Adipocyte (in vitro differentiated cells): ENCODE measurements at regions not wholly inside any gene's neighbourhood (a gene's known extent, or its start where the extent isn't known, plus 50 kb on each side); places are given as distances from the start of the nearest gene placed in this dataset.
"Not testable (repeated sequence)": the region's sequence is repeated elsewhere in the genome, so short reads cannot be mapped to it uniquely, and the experiment has no call there.

Experiments
- DNase-seq: peaks from one replicate; pipeline ENCODE4 v3.0.0-alpha.2; 2015; ENCODE audit warnings: low read depth
- H3K27me3 ChIP-seq: replicated peaks from 2 replicates; pipeline ENCODE4 v1.7.0; 2013; ENCODE audit warnings: mild to moderate bottlenecking, low read length, moderate library complexity; ENCODE audit not compliant: control insufficient read depth, insufficient read depth
- H3K36me3 ChIP-seq: 2 replicates; pipeline ENCODE4 v1.7.0; 2013; ENCODE audit warnings: low read length, mild to moderate bottlenecking, moderate library complexity; ENCODE audit not compliant: control insufficient read depth, insufficient read depth, severe bottlenecking
- H3K4me1 ChIP-seq: 2 replicates; pipeline ENCODE4 v1.7.0; 2013; ENCODE audit warnings: mild to moderate bottlenecking, low read length, moderate library complexity; ENCODE audit not compliant: control insufficient read depth, insufficient read depth
- H3K4me3 ChIP-seq: 2 replicates; pipeline ENCODE4 v1.7.0; 2013; ENCODE audit warnings: mild to moderate bottlenecking, low read length, moderate library complexity
- H3K9ac ChIP-seq: 2 replicates; pipeline ENCODE4 v1.7.0; 2013; ENCODE audit warnings: mild to moderate bottlenecking, low read length, moderate library complexity
- H3K9me3 ChIP-seq: 2 replicates; pipeline ENCODE4 v1.7.0; 2013; ENCODE audit warnings: mild to moderate bottlenecking, low read length, moderate library complexity; ENCODE audit not compliant: control insufficient read depth

DNA sequence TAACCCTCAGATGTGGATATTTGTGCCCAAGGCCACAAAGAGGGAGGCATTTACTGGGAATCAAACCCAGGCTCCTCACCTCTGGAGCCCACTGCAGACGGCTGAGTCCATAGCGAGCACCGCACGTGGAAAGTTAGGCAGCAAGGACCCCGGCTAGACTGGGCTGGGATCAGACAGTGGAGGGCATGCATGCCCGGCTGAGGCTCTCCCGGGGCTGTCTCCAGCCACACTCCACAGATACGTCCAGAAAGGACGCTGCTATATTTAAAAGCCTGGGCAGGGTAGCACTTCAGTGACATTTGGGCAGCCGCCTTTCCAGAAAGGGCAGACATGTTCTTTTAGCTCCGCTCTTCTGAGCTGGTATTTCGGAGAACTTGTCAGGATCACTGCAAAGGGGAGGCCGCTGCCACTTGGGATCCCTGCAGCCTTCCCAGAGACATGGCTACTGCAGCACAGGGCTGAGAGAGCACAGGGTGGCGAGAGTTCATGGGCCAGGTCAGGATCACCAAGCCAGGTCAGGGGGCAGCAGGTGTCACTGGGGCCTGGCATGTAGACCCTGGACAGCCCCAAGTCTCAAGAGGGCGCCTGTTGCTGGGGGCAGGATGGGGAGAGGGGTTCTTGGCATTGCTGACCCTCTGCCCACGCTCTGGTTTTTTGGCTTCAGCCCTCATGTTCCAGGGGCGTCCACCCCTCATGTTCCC is 121.7 kb downstream of the PHETA1 start:
- peaks cover 24% of the 10 kb centered on the region for H3K27me3 ChIP-seq
- no peaks in the 10 kb centered on the region for H3K36me3 ChIP-seq
- H3K9me3 ChIP-seq: peaks cover 16% of the 10 kb centered on the region
- H3K9ac ChIP-seq: no peak overlapping the region
- no peak overlapping the region for H3K4me3 ChIP-seq
- no peak for DNase-seq
- no peaks in the 10 kb centered on the region for H3K4me1 ChIP-seq

DNA sequence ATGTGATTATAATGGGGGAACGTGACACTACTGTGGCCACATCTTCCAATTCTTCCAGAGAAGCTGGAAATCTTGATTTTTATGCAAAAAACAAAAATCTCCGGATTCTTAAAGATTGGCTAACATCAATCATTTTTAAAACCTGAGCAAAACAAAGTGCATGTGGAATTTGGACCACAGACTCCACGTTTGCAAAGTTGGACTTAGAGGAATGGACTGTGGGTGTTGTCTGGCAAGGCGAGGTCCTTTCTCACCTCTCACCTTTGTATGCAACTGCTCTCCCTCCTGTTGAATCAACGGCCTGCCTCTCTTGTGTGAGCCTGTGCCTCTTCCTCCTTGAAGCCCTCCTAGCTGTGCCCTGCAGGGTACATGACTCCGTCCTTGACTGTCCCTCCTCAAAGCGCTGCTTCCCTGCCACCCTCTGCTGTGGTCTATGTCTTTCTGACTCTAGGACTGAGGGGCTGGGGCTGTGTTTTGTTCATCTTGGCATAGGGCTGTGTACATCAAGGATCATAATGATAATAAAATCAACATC is 122.4 kb downstream of the PHETA1 start:
- peaks cover 22% of the 10 kb centered on the region for H3K27me3 ChIP-seq
- H3K4me3 ChIP-seq: no peak overlapping the region
- no peak overlapping the region for H3K9ac ChIP-seq
- H3K4me1 ChIP-seq: no peaks in the 10 kb centered on the region
- DNase-seq: no peak
- no peaks in the 10 kb centered on the region for H3K36me3 ChIP-seq
- peaks cover 17% of the 10 kb centered on the region for H3K9me3 ChIP-seq

DNA sequence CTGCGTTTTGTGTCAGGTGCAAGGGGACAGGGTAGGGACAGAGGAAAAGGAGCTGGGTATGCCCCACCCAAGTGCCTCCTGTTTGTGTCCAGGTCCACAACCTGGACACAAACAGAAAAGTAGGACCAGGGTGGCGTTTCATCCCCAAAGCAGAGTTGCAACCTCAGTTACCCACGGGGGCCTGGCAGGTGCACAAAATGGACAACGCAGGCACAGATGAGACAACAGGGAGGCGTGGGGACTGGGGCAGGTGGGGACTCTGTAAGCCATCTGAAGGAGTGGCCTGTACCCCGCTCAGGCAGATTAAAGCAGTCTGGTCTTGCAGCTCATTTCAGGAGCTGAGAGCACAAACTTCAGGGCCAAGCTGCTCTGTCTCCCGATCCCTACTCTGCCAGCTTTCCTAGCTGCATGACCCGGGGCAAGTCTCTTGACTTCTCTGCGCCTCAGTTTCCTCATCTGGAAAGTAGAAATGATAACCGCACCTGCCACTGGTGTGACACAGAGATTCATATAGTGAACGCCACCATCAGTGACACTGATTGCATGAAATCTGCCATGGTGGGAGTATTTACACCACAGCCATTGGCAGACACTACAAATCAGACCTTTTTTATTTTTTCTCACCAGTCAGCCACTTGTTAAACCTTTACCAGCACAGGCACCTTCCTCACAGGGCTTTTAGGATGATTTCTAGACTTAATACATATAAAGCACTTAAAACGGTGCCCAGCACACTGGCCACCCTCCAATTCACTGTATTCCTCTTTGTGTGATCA is 123.0 kb downstream of the PHETA1 start:
- Histone ChIP-seq H3K36me3 (no peaks in the 10 kb centered on the region), H3K9me3 (peaks cover 23% of the 10 kb centered on the region)

DNA sequence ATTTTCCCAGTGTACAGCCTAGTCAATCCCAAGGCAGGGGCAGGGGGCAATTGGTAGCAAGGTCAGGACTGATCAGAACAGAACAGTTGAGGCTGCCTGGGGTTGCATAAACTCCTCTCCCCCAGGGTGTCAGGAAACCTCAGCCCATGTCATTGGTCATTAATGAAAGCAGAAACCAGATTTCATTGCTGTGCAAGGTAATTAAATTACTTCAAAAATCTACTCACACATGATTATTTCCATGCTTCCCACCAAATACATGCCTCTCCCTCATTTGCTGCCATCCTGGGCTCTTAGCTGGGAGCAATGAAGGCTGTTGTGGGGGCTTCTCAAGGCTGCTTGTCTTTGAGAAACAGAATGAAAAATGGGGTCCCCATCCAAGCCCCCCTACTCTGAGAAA is 124.2 kb downstream of the PHETA1 start:
- H3K4me3 ChIP-seq: no peak overlapping the region
- H3K9ac ChIP-seq: no peak overlapping the region
- DNase-seq: no peak
- H3K9me3 ChIP-seq: peaks cover 23% of the 10 kb centered on the region
- no peaks in the 10 kb centered on the region for H3K4me1 ChIP-seq
- H3K27me3 ChIP-seq: peaks cover 26% of the 10 kb centered on the region
- no peaks in the 10 kb centered on the region for H3K36me3 ChIP-seq

More for the DNA sequence above, 123.0 kb downstream of the PHETA1 start:
- Histone ChIP-seq H3K9ac (no peak overlapping the region), H3K4me3 (no peak overlapping the region), H3K27me3 (peaks cover 21% of the 10 kb centered on the region), H3K4me1 (no peaks in the 10 kb centered on the region)
- DNase-seq: no peak

DNA sequence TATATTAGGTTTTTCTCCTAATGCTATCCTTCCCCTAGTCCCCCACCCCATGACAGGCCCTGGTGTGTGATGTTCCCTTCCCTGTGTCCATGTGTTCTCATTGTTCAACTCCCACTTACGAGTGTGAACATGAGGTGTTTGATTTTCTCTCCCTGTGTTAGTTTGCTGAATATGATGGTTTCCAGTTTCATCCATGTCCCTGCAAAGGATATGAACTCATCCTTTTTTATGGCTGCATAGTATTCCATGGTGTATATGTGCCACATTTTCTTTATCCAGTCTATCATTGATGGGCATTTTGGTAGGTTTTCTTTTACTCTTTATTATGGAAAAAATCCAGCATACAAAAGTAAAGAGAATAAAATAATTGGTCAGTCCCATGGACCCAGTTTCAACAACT is 126.1 kb downstream of the PHETA1 start:
- not testable (repeated sequence) for H3K4me3 ChIP-seq, H3K9ac ChIP-seq, DNase-seq, H3K4me1 ChIP-seq, H3K36me3 ChIP-seq
- Histone ChIP-seq H3K9me3 (peaks cover 23% of the 10 kb centered on the region), H3K27me3 (peaks cover 38% of the 10 kb centered on the region)

DNA sequence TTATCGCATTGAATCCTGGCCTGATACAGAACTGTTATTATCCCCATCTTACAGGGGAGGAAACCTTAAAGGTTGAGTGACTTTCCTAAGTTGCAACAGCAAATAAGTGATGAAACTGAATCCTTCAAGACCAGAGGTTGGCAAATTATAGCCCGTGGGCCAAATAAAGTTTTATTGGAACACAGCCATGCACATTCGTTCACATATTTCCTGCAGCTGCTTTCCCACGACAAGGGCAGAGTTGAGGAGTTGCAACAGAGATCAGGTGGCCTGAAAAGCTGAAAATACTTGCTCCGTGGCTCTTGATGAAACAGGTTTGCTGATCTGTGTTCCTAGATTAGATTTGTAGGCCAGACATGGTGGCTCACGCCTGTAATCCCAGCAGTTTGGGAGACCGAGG is 126.7 kb downstream of the PHETA1 start:
- Histone ChIP-seq H3K9ac (no peak overlapping the region), H3K27me3 (peaks cover 41% of the 10 kb centered on the region), H3K4me1 (no peaks in the 10 kb centered on the region), H3K4me3 (no peak overlapping the region), H3K36me3 (no peaks in the 10 kb centered on the region), H3K9me3 (peaks cover 23% of the 10 kb centered on the region)
- no peak for DNase-seq

DNA sequence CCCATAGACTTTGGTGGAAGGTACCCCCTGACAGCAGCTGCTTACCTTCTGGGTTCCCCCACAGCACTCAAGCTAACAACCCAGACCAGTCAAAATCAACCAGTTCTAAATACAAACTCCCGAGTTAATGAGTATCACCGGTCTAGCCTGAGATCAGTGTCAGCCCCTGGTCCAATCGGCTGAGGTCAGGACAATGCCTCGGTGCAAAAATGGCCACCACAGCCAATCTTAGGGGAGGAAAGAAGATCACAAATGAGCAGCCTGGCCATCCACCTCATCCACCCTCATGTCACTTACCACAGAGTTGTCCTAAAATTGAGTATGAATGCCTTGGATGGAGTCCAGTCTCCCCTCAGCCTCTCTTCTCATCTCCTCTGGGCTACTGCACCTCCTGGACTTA is 128.5 kb downstream of the PHETA1 start:
- no peak overlapping the region for H3K4me3 ChIP-seq
- H3K27me3 ChIP-seq: peaks cover 33% of the 10 kb centered on the region
- no peaks in the 10 kb centered on the region for H3K36me3 ChIP-seq
- no peak for DNase-seq
- no peaks in the 10 kb centered on the region for H3K4me1 ChIP-seq
- no peak overlapping the region for H3K9ac ChIP-seq
- peaks cover 20% of the 10 kb centered on the region for H3K9me3 ChIP-seq

DNA sequence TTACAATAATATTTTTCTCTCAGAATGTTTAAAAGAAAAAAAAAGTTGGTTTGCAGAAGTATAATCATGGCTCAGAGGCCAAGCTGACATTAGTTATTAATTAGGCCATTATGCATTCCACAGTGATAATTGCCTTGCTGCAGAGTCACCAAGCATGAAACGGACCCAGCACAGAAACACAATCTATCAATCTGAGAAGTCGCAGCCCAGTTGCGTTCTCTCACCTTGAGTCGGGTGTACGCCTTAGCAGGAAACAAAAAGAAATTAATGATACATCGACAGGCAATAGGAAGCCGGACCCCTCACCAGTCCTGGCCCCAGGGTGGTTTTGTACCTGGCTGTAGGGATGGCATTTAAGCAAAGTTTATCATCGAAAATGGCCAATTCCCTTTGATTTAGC is 129.7 kb downstream of the PHETA1 start:
- H3K9ac ChIP-seq: no peak overlapping the region
- DNase-seq: no peak
- H3K4me3 ChIP-seq: no peak overlapping the region
- peaks cover 33% of the 10 kb centered on the region for H3K27me3 ChIP-seq
- H3K9me3 ChIP-seq: peaks cover 13% of the 10 kb centered on the region
- no peaks in the 10 kb centered on the region for H3K36me3 ChIP-seq
- no peaks in the 10 kb centered on the region for H3K4me1 ChIP-seq

DNA sequence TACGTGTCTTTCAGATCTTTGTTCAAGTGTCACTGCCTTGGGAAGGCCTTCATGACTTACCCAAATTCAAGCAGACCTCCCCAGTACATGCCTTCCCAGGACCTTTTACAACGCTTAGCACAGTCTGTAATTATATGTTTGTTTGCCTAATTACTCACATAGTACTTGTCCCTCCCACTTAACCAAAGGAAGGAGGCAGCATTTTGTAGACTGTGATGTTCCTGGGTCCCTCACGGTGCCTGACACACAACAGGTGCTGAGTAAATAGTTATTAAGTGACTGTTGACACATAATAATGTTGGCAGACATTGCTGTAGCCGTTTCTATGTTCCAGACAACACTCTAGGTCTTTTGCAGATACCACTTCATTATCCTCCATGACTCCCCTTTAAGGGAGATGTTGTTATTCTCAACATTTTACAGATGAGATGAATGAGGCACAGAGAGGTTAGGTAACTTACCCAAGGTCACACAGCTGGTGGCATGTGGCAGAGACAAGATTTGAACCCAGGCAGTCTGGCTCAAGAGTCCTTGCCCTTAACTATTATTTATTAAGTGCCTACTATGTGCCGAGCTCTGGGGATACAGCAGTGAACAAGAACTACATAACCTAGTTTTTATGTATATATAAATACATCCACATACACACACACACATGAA is 130.7 kb downstream of the PHETA1 start:
- Histone ChIP-seq H3K4me1 (no peaks in the 10 kb centered on the region), H3K9ac (no peak overlapping the region), H3K4me3 (no peak overlapping the region), H3K36me3 (no peaks in the 10 kb centered on the region), H3K9me3 (peaks cover 10% of the 10 kb centered on the region), H3K27me3 (peaks cover 42% of the 10 kb centered on the region)
- no peak for DNase-seq

DNA sequence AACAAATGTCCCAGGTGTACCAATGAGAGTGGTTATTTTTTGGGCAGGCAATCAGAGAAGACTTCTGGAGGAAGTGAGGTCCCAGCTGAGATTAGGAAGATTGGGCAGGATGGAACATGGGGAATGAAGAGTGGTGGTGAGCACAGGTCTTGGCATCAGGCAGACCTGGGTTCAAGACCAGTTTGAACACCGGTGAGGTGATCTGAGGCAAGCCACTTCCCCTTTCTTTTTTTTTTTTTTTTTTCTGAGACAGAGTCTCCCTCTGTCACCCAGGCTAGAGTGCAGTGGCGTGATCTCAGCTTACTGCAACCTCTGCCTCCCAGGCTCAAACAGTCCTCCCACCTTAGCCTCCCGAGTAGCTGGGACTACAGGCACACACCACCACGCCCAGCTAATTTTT is 134.4 kb downstream of the PHETA1 start:
- not testable (repeated sequence) for H3K36me3 ChIP-seq, H3K9ac ChIP-seq, H3K4me3 ChIP-seq, DNase-seq, H3K4me1 ChIP-seq, H3K9me3 ChIP-seq
- H3K27me3 ChIP-seq: peaks cover 30% of the 10 kb centered on the region

DNA sequence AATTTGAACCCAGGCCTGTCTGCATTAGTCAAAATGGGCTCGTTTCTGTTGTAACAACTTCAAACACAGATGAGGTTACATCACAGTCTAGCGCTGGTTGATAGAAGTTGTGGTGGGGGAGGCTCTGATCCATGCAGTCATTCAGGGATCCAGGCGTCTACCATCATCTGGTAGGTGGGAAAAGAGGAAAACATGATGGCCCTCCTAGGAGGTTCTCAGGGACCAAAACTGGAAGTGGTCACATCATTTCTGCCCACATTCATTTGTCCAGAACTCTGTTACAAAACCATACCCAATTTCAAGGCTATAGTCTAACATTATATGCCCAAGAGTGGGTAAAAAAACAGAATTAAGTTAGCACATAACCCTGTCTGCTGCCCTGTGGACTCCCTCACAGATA is 135.1 kb downstream of the PHETA1 start:
- no peaks in the 10 kb centered on the region for H3K4me1 ChIP-seq
- H3K4me3 ChIP-seq: no peak overlapping the region
- DNase-seq: no peak

More for the DNA sequence above, 135.1 kb downstream of the PHETA1 start:
- H3K36me3 ChIP-seq: no peaks in the 10 kb centered on the region
- H3K9ac ChIP-seq: no peak overlapping the region
- peaks cover 31% of the 10 kb centered on the region for H3K27me3 ChIP-seq
- H3K9me3 ChIP-seq: peaks cover 3% of the 10 kb centered on the region
